RPMI7951 (cell line): ENCODE measurements at regions not wholly inside any gene's neighbourhood (a gene's known extent, or its start where the extent isn't known, plus 50 kb on each side); places are given as distances from the start of the nearest gene placed in this dataset.

Source experiments
- DNase-seq: peaks from one replicate; pipeline ENCODE4 v3.0.0-alpha.2; 2012; ENCODE audit warnings: low read depth

GRCh38 chr5:4191041-4191440 lies 595.4 kb downstream of the IRX1 start:
- no peak for DNase-seq

GRCh38 chr5:4191703-4192102 lies 596.1 kb downstream of the IRX1 start:
- DNase-seq: no peak

GRCh38 chr5:4192111-4192510 lies 596.5 kb downstream of the IRX1 start:
- no peak for DNase-seq

- no peak for DNase-seq
Observed at GRCh38 chr5:4196744-4197143, 601.1 kb downstream of the IRX1 start.

GRCh38 chr5:4197151-4197550 lies 601.5 kb downstream of the IRX1 start:
- DNase-seq: no peak

- no peak for DNase-seq
Observed at GRCh38 chr5:4198461-4198860, 602.8 kb downstream of the IRX1 start.

GRCh38 chr5:4199049-4199841 lies 603.6 kb downstream of the IRX1 start:
- DNase-seq: no peak

- DNase-seq: no peak
Observed at GRCh38 chr5:4203146-4203545, 607.5 kb downstream of the IRX1 start.

- no peak for DNase-seq
Observed at GRCh38 chr5:4204276-4205141, 608.9 kb downstream of the IRX1 start.

- no peak for DNase-seq
Observed at GRCh38 chr5:4205398-4205797, 609.8 kb downstream of the IRX1 start.

- DNase-seq: no peak
Observed at GRCh38 chr5:4206127-4206526, 610.5 kb downstream of the IRX1 start.

- no peak for DNase-seq
Observed at GRCh38 chr5:4207486-4207885, 611.9 kb downstream of the IRX1 start.

- DNase-seq: no peak
Observed at GRCh38 chr5:4208537-4208936, 612.9 kb downstream of the IRX1 start.

GRCh38 chr5:4208996-4209395 lies 613.4 kb downstream of the IRX1 start:
- DNase-seq: no peak

GRCh38 chr5:4212071-4212739 lies 616.6 kb downstream of the IRX1 start:
- DNase-seq: no peak

- DNase-seq: no peak
Observed at GRCh38 chr5:4212981-4213819, 617.6 kb downstream of the IRX1 start.

- DNase-seq: no peak
Observed at GRCh38 chr5:4215143-4215542, 619.5 kb downstream of the IRX1 start.

GRCh38 chr5:4216142-4216541 lies 620.5 kb downstream of the IRX1 start:
- no peak for DNase-seq

- no peak for DNase-seq
Observed at GRCh38 chr5:4220016-4220415, 624.4 kb downstream of the IRX1 start.

GRCh38 chr5:4221048-4221447 lies 625.4 kb downstream of the IRX1 start:
- no peak for DNase-seq

- no peak for DNase-seq
Observed at GRCh38 chr5:4222147-4222546, 626.5 kb downstream of the IRX1 start.

- DNase-seq: no peak
Observed at GRCh38 chr5:4222821-4223220, 627.2 kb downstream of the IRX1 start.
